ENCODE measurements at regions not wholly inside any gene's neighbourhood (a gene's known extent, or its start where the extent isn't known, plus 50 kb on each side); places are given as distances from the start of the nearest gene placed in this dataset.

- no peaks in the 10 kb centered on the region for H4K20me1 ChIP-seq (ENCODE audit: insufficient read depth, low read length)
- H3K4me2 ChIP-seq (ENCODE audit: low read length): no peak overlapping the region
- H3K9me3 ChIP-seq (ENCODE audit: low read length): no peaks in the 10 kb centered on the region
- H3K27ac ChIP-seq (ENCODE audit: low read depth, low read length, poor library complexity, severe bottlenecking): no peak overlapping the region
- no peaks in the 10 kb centered on the region for H3K4me1 ChIP-seq (ENCODE audit: insufficient read depth, low read length, severe bottlenecking)
- H3K4me3 ChIP-seq (ENCODE audit: low read depth, low read length, poor library complexity, severe bottlenecking): no peak overlapping the region
- no peaks in the 10 kb centered on the region for H3K79me2 ChIP-seq (ENCODE audit: insufficient read depth, low read length)
- no peak overlapping the region for H3K9ac ChIP-seq (ENCODE audit: low read length)
- H2AFZ ChIP-seq (ENCODE audit: low read length): no peak overlapping the region
- TF ChIP-seq CTCF (IDR thresholded peaks at IDR 0.05; ENCODE audit: low read length) (no peak), EZH2 (IDR thresholded peaks at IDR 0.05; ENCODE audit: borderline replicate concordance, low read length) (no peak)
- no peaks in the 10 kb centered on the region for H3K36me3 ChIP-seq (ENCODE audit: insufficient read depth, low read length)
- H3K9me2 ChIP-seq (ENCODE audit: low read depth, low read length): no peaks in the 10 kb centered on the region
- H3F3A ChIP-seq (ENCODE audit: insufficient read depth, low read length): no peaks in the 10 kb centered on the region
- no peaks in the 10 kb centered on the region for H3K27me3 ChIP-seq (ENCODE audit: insufficient read depth, low read length)
These were observed 118.5 kb upstream of the NPFFR2 start for GRCh38 chr4:71913275-71913674.

GRCh38 chr4:71923070-71923469, 108.7 kb upstream of the NPFFR2 start:
- Histone ChIP-seq H3K9me3 (ENCODE audit: low read length) (no peaks in the 10 kb centered on the region), H3K79me2 (ENCODE audit: insufficient read depth, low read length) (no peaks in the 10 kb centered on the region), H3K4me3 (ENCODE audit: low read depth, low read length, poor library complexity, severe bottlenecking) (no peak overlapping the region), H3K9ac (ENCODE audit: low read length) (no peak overlapping the region), H3K27me3 (ENCODE audit: insufficient read depth, low read length) (no peaks in the 10 kb centered on the region), H3K4me2 (ENCODE audit: low read length) (no peak overlapping the region), H3K36me3 (ENCODE audit: insufficient read depth, low read length) (no peaks in the 10 kb centered on the region), H2AFZ (ENCODE audit: low read length) (no peak overlapping the region), H3F3A (ENCODE audit: insufficient read depth, low read length) (no peaks in the 10 kb centered on the region), H3K9me2 (ENCODE audit: low read depth, low read length) (no peaks in the 10 kb centered on the region), H4K20me1 (ENCODE audit: insufficient read depth, low read length) (no peaks in the 10 kb centered on the region), H3K4me1 (ENCODE audit: insufficient read depth, low read length, severe bottlenecking) (no peaks in the 10 kb centered on the region), H3K27ac (ENCODE audit: low read depth, low read length, poor library complexity, severe bottlenecking) (no peak overlapping the region)
- TF ChIP-seq EZH2 (IDR thresholded peaks at IDR 0.05; ENCODE audit: borderline replicate concordance, low read length) (no peak), CTCF (IDR thresholded peaks at IDR 0.05; ENCODE audit: low read length) (no peak)

GRCh38 chr4:71930459-71930858, 101.3 kb upstream of the NPFFR2 start:
- Histone ChIP-seq H3K4me3 (ENCODE audit: low read depth, low read length, poor library complexity, severe bottlenecking) (no peak overlapping the region), H4K20me1 (ENCODE audit: insufficient read depth, low read length) (no peaks in the 10 kb centered on the region), H3K4me2 (ENCODE audit: low read length) (no peak overlapping the region), H3K79me2 (ENCODE audit: insufficient read depth, low read length) (no peaks in the 10 kb centered on the region), H3K9ac (ENCODE audit: low read length) (no peak overlapping the region), H2AFZ (ENCODE audit: low read length) (no peak overlapping the region), H3K36me3 (ENCODE audit: insufficient read depth, low read length) (no peaks in the 10 kb centered on the region), H3K9me2 (ENCODE audit: low read depth, low read length) (no peaks in the 10 kb centered on the region), H3K27me3 (ENCODE audit: insufficient read depth, low read length) (no peaks in the 10 kb centered on the region), H3F3A (ENCODE audit: insufficient read depth, low read length) (no peaks in the 10 kb centered on the region), H3K9me3 (ENCODE audit: low read length) (no peaks in the 10 kb centered on the region), H3K27ac (ENCODE audit: low read depth, low read length, poor library complexity, severe bottlenecking) (no peak overlapping the region), H3K4me1 (ENCODE audit: insufficient read depth, low read length, severe bottlenecking) (no peaks in the 10 kb centered on the region)
- TF ChIP-seq EZH2 (IDR thresholded peaks at IDR 0.05; ENCODE audit: borderline replicate concordance, low read length) (no peak), CTCF (IDR thresholded peaks at IDR 0.05; ENCODE audit: low read length) (no peak)
